ENCODE measurements at regions not wholly inside any gene's neighbourhood (a gene's known extent, or its start where the extent isn't known, plus 50 kb on each side); places are given as distances from the start of the nearest gene placed in this dataset.
"Not testable (repeated sequence)": the region's sequence is repeated elsewhere in the genome, so short reads cannot be mapped to it uniquely, and the experiment has no call there.

- WGBS, 3 donors = 68 to 75% (median 74%) methylated on average over 7 of the region's 7 CpGs
- H3K27ac ChIP-seq (ENCODE audit: low read depth, low read length) = no peak overlapping the region
Measured at GRCh38 chr22:48060266-48060665, 1297.8 kb downstream of the TBC1D22A start.

DNA sequence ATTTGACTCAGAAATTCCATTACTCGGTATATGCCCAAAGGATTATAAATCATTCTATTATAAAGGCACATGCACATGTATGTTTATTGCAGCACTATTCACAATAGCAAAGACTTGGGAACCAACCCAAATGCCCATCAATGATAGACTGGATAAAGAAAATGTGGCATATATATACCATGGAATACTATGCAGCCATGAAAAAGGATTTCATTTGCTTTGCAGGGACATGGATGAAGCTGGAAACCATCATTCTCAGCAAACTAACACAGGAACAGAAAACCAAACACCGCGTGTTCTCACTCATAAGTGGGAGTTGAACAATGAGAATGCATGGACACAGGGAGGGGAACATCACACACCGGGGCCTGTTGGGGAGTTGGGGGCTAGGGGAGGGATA is 1297.1 kb downstream of the TBC1D22A start:
- 95 to 99% (median 97%) methylated on average over 4 of the region's 4 CpGs for WGBS, 3 donors
- H3K27ac ChIP-seq (ENCODE audit: low read depth, low read length) = not testable (repeated sequence)

GRCh38 chr22:48057116-48057835 is 1294.8 kb downstream of the TBC1D22A start:
- 66 to 90% (median 86%) methylated on average over 22 of the region's 22 CpGs for WGBS, 3 donors
- no peak overlapping the region for H3K27ac ChIP-seq (ENCODE audit: low read depth, low read length)

DNA sequence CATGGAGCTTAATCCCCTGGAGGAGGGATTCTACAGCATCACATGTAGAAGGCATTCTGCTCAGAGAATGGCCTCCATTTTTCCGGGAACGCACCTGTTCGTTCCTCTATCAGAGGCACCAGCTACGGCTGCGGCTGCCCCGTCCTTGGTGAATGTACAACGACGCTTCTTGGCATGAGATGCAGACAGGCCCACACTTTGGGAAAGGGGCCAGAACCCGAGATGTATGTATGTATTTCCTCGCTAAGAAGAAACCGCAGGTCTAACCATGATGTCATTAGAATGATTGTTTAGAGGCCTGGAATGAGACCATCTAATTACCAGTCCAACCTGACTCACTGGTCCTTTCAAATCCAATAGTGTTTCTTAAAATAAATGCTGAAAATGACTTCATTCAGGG is 1293.4 kb downstream of the TBC1D22A start:
- no peak overlapping the region for H3K27ac ChIP-seq (ENCODE audit: low read depth, low read length)
- 79 to 87% (median 85%) methylated on average over 11 of the region's 11 CpGs for WGBS, 3 donors

GRCh38 chr22:48055185-48055584 is 1292.7 kb downstream of the TBC1D22A start:
- H3K27ac ChIP-seq (ENCODE audit: low read depth, low read length) = no peak overlapping the region
- 68 to 89% (median 86%) methylated on average over 1 of the region's 1 CpG for WGBS, 3 donors

DNA sequence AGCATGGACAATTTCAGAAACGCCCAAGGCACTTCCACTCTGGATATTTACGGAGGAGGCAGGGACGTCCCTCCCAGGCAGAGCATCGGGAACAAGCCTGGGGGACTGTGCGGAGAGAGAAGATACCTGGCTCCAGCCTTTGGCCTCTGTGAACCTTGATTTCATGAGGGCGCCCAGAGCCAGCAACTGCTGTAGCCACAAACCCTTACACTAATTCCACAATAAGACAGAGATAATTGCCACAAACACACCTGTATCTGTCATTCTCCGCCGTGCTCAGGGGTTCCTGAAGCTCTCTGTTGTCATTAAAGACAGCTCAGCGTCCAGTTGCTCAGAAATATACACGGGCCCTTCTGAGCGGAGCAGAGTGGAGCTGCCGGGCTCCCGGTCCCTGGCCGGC is 1292.1 kb downstream of the TBC1D22A start:
- no peak overlapping the region for H3K27ac ChIP-seq (ENCODE audit: low read depth, low read length)
- 61 to 67% (median 65%) methylated on average over 14 of the region's 14 CpGs for WGBS, 3 donors

- 72 to 86% (median 84%) methylated on average over 8 of the region's 8 CpGs for WGBS, 3 donors
- no peak overlapping the region for H3K27ac ChIP-seq (ENCODE audit: low read depth, low read length)
Measured at GRCh38 chr22:48053973-48054372, 1291.5 kb downstream of the TBC1D22A start.

DNA sequence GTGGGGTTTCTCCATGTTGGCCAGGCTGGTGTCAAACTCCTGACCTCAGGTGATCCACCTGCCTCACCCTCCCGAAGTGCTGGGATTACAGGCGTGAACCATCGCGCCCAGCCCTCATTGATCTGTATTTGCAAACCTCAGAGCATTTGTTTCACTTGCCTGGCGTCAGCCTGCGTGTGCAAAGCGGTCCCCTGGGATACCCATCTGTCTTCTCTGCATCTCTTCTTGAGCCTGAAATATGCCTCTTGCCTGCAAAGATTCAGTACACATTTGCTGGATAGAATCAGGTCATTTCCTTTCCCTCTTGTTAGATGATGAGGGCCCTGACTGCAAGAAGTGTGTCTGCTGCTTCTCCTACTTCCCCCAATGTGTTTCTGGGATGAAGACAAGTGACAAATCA is 1291.0 kb downstream of the TBC1D22A start:
- WGBS, 3 donors = 71 to 89% (median 86%) methylated on average over 7 of the region's 7 CpGs
- H3K27ac ChIP-seq (ENCODE audit: low read depth, low read length) = no peak overlapping the region

GRCh38 chr22:48052621-48052890 is 1290.1 kb downstream of the TBC1D22A start:
- H3K27ac ChIP-seq (ENCODE audit: low read depth, low read length) = no peak overlapping the region
- 90 to 96% (median 94%) methylated on average over 7 of the region's 7 CpGs for WGBS, 3 donors

- H3K27ac ChIP-seq (ENCODE audit: low read depth, low read length) = no peak overlapping the region
- WGBS, 3 donors = 81 to 90% (median 88%) methylated on average over 11 of the region's 11 CpGs
Measured at GRCh38 chr22:48051796-48052620, 1289.6 kb downstream of the TBC1D22A start.

- no peak overlapping the region for H3K27ac ChIP-seq (ENCODE audit: low read depth, low read length)
- whole genome bisulfite sequencing, 3 donors = 69 to 86% (median 84%) methylated on average over 7 of the region's 7 CpGs
Measured at GRCh38 chr22:48050836-48051235, 1288.4 kb downstream of the TBC1D22A start.

GRCh38 chr22:48049116-48049515 is 1286.7 kb downstream of the TBC1D22A start:
- H3K27ac ChIP-seq (ENCODE audit: low read depth, low read length) = no peak overlapping the region
- WGBS, 3 donors = 61 to 74% (median 69%) methylated on average over 10 of the region's 10 CpGs

DNA sequence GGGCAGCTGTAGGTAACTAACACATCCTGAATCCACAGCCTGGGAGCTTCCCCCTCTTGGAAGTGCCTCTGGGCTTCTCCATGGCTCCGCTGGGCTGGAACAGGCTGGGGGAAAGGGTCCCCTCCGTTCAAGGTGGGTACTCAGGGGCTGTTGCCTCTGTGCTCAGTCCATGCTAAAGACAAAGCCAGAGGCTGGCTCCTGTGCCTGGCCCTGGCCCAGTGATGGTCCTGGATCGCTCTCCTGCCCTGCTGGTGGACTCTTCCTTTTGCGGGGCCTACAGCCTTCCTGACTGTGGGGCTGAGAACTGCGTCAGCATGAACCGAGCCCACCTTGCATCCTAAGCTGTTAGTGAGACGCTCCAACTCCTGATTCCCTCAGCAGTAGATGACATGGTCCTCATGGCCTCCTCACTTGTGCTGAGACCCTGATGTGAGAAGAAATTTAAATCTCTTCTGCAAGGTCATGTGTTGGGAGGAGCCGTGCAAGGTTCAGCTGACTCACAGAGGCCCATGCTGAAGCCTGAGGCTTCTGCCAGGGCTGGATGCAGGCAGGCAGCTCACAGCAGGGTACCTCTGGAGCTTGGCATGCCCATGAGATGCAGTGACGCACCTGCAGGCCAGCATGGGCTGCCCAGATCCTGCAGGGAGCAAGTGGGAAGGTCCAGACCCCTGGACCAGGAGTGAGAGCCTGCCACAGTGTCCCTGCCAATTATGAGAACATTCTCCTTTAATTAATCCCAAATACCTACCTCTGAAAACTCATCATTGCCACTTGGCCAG is 1285.5 kb downstream of the TBC1D22A start:
- H3K27ac ChIP-seq (ENCODE audit: low read depth, low read length) = no peak overlapping the region
- WGBS, 3 donors = 76 to 89% (median 86%) methylated on average over 9 of the region's 9 CpGs

DNA sequence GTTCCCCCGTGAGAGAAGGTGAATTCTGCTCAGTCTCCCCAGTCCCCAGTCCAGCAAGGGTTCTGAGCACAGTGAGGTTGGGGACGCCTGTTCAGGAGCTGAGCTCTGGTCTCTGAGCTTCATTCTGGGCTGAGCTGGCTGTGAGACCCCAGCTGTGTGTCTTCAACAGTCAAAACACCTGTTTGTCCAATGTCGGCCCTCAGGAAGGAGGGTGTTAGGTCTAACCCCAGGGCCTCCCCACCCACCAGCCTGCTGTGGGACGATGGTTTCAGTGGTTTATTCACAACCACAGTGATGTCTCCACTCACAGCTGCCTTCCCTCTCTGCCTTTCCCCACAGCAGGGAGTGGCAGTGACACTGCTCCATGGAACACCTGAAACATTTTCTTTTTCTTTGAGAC is 1282.9 kb downstream of the TBC1D22A start:
- no peak overlapping the region for H3K27ac ChIP-seq (ENCODE audit: low read depth, low read length)
- WGBS, 3 donors = 55 to 57% (median 56%) methylated on average over 4 of the region's 4 CpGs

- no peak overlapping the region for H3K27ac ChIP-seq (ENCODE audit: low read depth, low read length)
- 46 to 58% (median 52%) methylated on average over 9 of the region's 9 CpGs for whole genome bisulfite sequencing, 3 donors
Measured at GRCh38 chr22:48044487-48045060, 1282.1 kb downstream of the TBC1D22A start.

DNA sequence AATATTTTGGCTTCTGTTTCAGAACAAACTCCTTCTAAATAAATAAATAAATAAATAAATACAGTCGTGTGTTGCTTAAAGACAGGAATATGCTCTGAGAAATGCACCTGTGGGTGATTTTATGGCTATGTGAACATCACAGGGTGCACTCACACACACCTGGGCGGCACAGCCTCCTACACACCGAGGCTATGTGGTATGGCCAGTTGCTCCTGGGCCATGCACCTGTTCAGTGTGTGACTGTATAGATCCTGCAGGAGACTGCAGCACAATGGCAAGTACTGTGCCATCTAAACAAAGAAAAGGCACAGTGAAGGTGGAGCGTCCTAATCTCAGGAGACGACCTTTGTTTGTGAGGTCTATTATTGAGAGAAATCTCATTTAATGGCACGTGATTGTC is 1281.1 kb downstream of the TBC1D22A start:
- 76 to 90% (median 87%) methylated on average over 6 of the region's 6 CpGs for WGBS, 3 donors
- H3K27ac ChIP-seq (ENCODE audit: low read depth, low read length) = no peak overlapping the region

DNA sequence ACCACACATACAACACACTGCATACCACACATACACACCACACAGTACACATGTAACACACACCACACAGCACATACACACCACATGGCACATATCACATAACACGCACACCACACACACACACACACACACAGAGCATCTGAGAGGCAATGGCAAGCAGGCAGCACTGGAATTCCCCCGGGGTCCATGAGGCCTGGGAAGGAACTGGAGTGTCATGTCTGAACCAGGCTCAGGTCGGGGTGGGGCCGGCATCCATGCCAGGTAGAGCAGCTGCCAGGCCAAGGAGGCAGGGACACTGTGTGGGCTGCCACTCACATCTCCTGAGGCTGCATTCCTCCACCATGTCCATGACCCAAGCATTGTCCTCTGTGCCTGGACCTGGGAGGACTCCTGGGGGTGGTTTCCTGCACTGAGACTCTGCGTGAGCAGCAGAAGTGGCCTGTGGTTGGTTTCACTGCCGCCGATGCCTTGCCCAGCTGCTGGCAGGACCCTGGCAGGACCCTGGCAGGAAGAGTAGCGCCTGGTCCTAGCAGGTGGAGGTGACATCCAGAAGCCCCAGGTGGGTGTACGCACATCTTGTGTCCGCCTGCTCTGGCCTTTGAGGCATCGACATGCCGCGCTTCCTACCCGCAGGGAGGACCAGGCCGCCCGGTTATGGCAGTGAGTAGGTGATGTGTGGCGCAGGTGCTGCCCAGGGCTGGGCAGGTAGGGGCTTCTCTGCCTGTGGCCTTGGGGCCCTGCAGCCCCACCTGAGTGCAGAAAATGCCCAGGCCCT is 1280.4 kb downstream of the TBC1D22A start:
- 90 to 91% (median 90%) methylated on average over 17 of the region's 17 CpGs for WGBS, 3 donors
- no peak overlapping the region for H3K27ac ChIP-seq (ENCODE audit: low read depth, low read length)

DNA sequence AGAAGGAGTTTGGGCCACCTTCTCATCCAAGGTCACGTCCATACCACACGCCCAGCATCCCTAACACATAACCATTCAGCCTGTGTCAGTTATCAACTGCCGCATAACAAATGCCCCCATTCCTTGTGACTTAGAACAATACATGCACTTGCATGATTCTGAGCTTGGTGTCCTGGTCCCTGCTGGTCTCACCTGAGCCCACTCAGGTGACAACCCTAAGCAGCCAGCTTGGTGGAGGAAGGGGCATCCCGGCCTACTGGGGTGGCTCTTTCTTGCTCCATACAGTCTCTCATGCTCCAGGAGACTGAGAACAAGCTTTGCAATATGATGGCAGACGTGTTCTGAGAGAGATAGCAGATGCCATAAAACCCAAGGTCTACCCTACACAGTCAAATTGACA is 1276.9 kb downstream of the TBC1D22A start:
- 80 to 89% (median 89%) methylated on average over 5 of the region's 5 CpGs for WGBS, 3 donors
- H3K27ac ChIP-seq (ENCODE audit: low read depth, low read length) = no peak overlapping the region
